ENCODE measurements at regions not wholly inside any gene's neighbourhood (a gene's known extent, or its start where the extent isn't known, plus 50 kb on each side); places are given as distances from the start of the nearest gene placed in this dataset.
"Not testable (repeated sequence)": the region's sequence is repeated elsewhere in the genome, so short reads cannot be mapped to it uniquely, and the experiment has no call there.

DNA sequence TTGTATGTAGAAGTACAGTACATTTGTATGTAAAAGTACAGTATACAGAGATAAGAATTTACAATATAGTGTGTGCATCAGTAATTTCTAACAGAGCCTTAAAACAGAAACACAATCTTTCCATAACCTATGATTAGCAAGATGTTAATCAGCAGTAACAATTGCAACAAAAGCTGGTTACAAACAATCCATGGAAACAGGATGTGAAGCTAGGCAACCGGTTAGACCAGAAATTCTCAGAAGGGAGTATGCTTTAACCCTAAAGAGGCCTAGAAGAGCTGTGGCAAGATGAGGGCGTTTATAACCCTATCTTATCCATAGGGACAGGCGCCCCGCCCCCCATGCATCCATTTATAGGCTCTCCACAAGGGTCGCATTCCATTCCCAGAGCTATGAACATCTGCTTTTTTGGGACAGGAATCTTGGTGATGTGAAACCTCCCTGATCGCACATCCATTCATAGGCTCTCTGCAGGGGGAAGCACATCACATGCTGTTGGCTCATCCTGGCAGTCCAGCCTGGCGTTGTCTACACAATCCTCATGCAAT lies 180.3 kb downstream of the PDGFRA start:
- not testable (repeated sequence) for DNase-seq

DNA sequence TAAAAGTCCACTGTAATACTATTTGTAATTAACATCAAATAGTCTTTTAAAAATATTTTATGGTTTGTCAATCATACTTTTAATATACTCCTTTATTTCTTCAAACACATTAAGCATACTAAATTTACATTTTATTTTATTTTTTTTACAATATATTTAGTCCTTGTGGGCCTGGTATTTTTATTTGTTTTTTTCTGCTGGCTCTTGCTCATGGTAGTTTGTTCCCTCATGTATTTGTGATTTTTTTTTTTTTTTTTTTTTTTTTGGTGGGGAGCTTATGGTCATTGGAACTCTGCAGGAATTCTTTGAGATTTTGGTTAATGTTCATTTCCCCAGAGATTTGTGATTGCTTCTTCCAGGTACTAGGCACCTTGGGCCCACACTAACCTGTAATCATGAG lies 185.5 kb downstream of the PDGFRA start:
- DNase-seq = no peak

DNA sequence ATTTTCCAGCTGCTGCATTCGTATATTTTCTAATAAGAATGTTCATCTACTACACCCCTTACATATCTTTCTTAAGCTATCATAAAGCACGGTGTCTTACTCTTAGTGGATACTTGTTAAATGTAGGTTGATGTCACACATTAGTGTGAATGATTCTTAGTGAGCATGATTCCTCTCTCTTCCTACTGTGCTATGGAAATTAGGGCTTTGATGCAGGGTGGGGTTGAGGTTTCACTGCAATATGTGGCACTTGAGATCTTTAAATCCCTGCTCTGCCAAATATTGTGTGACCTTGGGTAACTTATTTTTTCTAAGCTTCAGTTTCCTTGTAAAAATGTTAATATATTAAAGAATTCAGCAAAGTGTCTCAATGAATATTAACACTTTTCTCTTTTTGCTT lies 188.4 kb downstream of the PDGFRA start:
- no peak for DNase-seq

DNA sequence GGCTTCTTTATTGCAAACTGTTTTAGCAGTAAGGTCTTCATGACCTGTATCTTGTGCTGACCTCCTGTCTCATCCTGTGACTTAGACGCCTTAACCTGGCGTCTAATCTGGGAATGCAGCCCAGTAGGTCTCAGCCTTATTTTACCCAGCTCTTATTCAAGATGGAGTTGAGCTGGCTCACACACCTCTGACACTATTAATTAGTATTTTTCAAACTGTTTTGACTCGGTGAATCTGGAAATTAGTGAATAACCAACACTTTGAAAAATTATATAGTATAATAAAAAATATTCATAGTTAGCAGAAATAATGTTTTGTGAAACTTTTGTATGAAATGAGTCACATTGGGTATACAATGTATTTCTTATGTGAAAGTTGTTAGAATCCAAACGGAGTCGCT lies 189.4 kb downstream of the PDGFRA start:
- no peak for DNase-seq

DNA sequence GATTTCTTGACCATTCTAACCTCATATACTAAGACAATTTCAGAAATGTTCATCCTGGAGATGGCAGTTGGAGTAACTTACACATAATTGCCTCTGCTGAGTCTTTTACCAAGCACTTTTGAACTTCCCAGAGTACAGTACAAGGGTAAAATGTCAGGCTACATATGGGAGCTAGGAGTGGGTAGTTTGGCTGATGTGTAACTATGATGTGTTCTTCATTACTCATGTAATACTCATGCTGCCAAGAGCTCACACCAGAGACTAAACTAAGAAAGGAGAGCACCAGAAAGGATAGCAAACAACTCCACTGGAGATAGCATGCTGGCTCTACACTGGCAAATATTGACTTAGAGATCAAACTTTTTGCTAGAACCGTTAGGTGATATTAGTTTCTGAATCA lies 194.0 kb downstream of the PDGFRA start:
- DNase-seq = no peak

DNA sequence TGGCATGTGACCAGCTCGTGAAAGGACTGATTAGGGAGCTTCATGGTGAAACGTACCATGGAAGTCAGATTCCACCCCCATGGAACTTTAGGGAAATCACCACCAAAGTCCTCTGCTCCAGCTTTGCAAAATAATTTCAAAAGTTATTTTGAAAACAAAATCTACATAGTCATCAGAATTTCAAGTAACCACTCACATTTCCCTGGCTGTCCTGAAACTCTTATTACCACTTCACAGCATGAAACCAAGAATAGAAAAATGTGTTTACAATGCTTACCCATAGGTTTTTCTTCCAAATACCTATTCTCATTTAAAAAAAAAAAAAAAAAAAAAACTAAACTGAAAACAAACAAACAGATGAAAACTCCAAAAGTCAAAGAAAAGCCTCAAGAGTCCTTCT lies 198.7 kb downstream of the PDGFRA start:
- no peak for DNase-seq

DNA sequence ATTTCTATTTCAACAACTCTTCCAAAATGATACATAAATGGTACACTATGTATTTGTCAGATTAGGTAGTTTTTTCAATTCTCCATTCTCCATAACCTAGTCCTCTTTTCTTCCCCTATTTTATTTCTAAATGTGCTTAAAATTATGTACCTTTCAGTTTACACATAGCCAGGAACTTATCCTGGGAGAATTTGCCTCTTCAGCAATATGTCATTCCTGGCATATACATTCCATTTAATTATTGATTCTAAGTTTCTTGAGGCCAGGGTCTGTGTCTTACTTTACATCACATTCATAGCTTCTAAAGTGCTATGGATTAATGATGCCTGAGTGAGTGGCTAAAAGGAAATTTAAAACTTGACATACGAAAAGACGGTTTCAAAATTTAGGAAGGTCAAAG lies 199.8 kb downstream of the PDGFRA start:
- DNase-seq = no peak

DNA sequence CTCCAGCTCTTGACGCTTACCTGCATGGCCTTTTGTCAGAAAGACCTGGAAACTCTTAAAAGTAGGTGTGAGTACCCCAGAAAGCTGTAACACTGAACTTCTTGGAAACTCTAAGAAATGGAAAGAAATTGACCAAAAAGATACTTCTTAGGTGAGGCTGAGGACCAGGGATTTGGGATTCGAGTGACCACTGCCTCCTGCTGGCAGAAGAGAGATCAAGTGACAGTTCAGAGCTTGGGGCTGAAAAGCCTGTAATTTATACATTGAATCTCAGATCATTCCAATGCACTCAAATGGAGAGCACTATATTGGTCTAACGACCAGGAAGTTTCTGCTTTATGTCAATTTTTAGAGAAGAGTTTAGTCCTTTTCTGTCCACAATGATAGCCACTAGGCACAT lies 204.6 kb downstream of the PDGFRA start:
- DNase-seq = no peak

DNA sequence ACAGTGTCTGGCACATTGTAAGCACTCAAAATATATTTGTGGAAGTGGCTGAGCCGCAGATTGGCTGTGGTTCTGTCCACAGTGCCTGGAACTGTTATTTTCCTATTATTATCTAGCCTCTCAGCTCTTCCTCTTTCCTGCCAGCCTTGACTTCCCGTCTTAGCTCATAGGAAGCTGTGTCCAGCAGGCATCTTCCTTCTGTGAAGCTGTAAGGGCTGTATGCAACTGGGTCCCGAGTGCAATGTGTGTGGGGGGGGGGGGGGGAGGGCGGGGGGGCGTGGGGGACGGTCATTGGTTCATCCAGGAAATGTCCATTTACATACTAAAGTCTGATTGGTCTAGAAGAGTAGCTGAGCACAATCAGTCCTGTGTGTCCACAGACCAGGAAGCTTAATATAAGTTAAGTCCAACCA lies 210.7 kb downstream of the PDGFRA start:
- peak in 1 of 2 donors; percentile 32 for DNase-seq

DNA sequence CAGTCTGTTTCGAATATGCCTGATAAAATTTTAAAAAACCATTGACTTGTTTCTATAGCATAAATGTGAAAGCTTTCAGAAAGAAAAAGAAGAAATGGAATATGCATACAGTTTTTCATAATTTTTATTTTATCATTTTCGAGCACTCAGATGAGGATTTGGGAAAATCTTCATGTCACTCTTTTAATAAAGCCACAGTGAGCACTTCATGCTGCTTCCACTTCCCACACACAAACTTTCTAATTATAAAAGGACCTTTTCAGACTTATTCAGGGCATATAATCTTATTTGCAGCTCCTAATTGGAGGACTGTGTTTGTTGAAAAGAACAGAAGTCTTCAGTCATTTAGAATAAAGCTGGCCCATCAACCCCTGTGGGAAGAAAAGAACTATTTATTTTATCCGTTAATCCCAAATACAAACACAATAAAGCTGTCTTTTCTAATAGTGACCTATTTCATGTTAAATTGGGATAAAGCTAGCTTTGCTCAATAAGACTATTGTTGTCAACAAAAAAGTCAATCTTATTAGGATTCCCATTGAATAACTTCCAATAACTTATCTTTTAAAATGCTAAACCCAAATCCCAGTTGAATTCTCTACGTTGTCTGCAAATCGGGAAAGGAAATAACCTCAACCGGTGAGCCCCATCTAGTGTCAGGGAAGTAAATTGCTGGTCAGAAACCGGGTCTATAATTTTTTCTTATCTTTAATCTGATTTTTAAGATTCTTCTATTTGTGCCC lies 211.5 kb downstream of the PDGFRA start:
- no peak for DNase-seq

DNA sequence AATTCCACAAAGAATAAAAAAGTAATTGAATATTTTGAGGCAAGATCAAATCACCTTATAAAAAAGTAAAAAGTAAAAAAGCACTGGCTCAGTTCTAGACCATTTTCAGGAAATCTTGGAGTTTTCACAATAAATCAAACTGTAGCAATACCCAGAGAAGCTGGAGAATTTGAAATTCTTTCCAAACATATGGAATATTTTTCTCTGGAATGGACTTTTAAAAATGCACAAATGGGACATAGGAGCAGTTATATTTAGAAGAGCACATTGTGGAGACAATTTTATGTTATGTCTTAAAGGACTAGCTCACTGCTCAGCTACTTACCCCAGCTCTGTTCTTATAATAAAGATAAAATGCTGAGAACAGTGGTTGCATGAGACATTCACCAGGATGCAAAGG lies 211.9 kb upstream of the KIT start:
- no peak for DNase-seq

DNA sequence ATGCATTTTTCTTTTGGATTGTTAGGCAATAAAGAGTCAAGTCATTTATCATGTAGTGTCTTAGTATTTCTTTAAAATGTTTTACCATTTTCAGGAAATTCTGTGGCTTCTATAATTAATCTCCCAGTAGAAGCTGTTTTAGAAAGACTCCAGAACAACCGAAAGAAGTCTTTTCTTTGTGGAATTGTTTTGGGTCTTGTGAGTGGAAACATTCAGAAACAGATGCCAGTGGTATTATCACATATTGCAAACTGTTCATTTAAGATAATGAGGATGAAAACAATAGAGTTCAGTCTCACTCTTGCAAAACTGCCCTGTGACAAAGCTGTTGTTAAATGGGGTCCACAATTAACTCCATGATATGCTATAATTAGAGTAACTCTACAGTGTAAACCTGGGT lies 211.2 kb upstream of the KIT start:
- DNase-seq = no peak

DNA sequence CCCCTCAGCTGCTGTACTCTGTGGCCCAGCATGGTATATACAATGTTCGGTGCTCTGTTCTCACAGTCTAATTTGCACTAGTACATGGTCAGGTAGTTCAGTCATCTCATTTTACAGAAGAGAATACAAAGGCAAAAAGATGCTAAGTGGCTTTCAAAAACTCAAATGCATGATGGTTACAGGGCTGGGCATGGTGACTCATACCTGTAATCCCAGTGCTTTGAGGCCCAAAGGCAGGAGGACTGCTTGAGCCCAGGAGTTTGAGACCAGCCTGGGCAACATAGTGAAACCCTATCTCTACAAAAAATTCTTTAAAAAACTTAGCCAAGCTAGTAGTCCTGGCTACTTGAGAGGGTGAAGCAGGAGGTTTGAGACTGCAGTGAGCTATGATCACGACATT lies 210.5 kb upstream of the KIT start:
- DNase-seq = no peak

DNA sequence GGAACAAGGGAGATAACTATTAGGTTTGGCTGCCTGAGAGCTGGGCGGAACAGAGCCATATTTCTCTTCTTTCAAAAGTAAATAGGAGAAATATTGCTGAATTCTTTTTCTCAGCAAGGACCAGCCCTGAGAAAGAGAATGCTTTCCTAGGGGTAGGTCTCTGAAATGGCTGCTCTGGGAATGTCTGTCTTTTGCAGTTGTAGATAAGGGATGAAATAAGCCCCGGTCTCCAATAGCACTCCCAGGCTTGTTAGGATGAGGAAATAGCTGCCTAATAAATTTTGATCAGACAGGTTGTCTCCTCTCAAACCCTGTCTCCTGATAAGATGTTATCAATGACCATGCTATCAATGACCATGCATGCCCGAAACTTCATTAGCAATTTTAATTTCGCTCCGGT lies 207.8 kb upstream of the KIT start:
- DNase-seq = no peak

DNA sequence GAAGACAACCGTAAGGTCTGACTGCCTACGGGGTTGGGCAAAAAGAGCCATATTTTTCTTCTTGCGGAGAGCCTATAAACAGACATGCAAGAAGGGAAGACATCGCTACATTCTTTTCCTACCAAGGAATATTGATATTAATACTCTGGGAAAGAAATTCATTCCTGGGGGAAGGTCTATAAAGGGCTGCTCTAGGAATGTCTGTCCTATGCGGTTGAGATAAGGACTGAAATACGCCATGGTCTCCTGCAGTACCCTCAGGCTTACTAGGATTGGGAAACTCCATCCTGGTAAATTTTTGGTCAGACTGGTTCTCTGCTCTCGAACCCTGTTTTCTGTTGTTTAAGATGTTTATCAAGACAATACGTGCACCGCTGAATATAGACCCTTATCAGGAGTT lies 190.8 kb upstream of the KIT start:
- DNase-seq = not testable (repeated sequence)

DNA sequence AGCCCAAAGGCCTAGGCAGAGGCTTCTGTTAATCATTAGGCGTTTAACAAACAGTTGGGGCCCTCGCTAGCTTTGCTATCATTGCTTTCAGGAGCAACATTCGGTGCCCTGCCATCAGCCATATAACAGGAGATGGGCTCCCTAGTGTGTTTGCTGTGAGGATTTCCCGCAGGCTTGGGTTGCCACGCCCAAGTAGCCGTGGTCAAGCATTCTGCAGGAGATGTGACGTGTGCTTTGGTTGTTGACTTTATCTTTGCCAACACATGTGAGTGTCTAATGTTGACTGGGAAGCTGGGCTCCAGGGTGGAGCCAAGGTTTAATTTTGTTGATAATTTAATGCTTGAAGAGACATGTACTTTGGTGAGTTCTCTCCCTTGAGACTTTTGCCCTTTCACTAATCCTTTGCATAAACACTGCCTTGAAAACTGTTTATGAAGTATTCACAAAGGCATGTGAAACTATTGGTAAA lies 184.6 kb upstream of the KIT start:
- DNase-seq = no peak

DNA sequence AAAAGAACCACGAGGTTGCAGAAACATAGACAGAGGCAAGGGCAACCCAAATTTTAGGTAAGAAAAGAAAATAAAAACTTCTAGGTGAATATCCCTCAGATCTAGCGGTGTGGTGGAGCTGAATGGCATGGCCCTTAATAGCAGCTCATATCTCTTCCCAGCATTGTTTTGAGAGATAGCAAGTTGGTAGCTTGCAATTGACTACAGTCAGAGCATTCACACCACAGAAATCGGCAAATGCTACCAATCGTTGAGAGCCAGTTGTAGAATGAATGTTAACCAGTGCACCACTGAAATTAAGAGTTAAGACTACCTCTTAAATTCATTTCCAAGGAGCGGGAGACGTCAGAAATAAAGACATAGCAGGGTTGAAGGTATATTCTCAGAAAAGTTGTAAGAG lies 184.0 kb upstream of the KIT start:
- DNase-seq = no peak

DNA sequence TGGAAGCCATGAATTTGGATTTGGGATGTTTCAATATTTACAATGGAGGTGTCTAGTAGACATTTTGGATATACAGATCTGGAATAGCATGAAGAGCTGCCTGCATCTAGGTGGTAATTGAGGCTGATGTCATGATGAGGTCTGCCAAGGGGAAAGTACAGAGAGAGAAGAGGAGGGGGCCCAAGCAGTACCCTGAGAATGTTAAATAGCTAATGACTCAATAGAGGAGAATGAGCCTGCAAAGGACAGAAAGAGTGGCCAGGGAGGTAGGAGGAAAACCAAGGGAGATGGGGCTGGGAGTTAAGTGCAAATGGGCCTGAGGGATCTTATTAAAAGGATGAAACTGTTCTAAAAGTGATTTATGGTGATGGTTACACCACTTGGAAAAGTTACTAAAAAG lies 182.2 kb upstream of the KIT start:
- DNase-seq = no peak

DNA sequence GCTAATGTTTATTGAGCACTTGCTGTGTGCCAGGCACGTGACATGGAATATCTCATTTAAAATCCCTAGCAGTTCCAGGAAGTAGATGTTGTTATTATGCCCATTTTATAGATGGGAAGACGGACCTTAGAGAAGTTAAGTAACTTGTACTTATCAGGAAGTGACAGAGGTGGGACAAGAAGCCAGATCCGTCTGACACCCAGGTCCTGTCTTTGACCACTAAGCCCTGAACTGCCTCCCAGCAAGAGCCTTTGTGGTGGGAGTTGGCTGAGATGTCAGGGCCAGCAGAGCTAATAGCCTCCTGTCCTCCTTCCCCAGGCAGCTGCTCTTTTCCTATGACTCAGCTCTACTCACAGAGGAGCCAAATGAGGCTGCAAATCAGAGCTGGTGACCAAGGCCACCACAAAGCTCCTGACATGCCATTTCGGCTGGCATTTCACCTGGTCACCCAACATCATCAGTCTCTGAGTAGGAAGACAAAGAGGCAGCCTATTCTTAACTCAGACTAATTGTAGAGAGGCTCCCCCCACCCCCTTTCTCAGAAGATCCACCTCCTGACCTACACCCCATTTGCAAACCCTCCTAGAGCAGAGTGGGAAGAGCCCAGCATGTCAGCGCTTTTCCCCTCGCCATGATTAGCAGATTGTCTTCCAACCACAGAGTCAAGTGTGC lies 175.1 kb upstream of the KIT start:
- DNase-seq = no peak

DNA sequence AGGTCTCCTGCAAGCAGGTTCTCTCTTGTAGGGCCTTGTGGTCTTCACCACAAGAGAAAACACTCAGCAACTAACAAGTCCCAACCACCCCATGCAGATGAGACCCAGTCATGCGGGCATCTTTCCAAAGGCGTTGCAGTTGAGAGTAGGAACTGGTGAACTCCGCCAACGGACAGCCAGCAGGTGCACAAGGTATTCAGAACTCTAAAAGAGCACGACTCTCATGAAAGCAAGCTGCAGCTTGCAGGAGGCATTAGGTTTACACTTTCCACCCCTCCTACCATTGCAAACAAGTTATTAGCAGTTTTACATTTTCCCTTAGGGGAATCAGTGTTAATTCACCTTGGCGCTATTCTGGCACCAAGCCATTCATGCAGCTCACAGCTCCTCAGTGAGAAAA lies 173.4 kb upstream of the KIT start:
- no peak for DNase-seq

DNA sequence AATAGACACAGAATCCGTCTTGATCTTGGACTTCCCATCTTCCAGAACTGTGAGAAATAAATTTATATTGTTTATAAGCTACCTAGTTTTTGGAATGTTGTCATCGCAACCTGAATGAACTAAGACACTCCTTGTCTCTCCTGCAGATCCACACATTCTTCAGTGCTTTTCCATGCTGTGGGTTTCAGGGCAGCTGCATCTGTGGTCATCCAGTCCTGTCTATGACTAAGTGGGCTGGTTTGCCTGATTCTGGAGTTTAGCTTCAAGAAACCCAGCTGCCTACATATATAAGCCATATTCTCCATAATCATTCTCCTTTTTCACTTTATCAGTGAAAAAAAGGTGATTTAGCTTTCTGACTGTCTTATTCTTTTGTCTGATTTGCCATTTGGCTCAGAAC lies 170.3 kb upstream of the KIT start:
- no peak for DNase-seq

DNA sequence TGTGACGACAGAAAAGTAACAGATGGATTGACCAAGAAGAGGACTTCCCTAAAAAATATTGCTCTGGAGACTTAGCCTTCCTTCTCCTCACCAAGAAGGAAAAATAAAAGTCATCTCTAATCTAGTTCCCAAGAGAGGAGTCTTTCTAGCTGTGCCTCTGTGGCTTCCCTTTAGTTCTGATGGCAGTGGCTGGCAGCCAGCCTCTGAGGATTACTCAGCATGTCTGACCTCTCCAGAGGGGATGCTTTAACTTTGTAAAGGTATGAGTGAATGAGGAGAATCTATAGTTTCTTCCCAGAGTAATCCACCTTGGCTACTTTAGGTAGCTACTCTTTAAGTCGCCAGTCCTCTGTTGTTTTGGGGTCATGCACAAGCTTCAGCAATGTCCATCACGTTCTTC lies 163.9 kb upstream of the KIT start:
- DNase-seq = no peak

DNA sequence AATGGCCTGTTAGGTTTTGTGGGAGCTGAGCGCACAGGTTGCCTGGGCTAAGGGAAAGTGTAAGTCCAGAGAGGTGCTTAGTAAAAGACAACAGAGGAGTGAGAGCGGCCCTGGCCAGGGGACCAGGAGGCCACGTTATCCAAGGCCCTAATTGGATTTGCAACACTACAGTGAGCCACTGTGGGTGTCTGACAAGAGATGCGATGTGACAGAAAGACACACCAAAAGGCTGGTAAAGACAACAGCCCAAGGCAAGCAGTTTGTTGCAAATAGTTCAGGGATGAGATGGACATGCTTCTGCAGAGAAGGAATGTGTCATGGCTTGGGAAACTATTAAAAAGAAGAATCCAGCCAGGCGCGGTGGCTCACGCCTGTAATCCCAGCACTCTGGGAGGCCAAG lies 162.7 kb upstream of the KIT start:
- no peak for DNase-seq

DNA sequence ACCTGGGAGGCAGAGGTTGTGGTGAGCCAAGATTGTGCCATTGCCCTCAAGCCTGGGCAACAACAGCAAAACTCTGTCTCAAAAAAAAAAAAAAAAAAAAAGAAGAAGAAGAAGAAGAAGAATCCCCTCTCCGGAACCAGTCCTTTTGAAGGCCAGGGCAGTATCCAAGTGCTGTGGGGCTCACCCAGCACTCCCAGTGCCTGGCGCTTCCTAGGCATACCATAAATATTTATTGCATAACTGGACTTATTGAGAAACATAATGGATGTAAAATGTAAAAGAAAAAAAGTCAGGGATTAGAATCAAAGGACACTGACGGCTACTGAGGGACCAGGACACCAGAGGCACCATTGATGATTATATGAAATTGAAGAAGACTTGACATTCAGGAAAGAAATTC lies 162.1 kb upstream of the KIT start:
- no peak for DNase-seq

DNA sequence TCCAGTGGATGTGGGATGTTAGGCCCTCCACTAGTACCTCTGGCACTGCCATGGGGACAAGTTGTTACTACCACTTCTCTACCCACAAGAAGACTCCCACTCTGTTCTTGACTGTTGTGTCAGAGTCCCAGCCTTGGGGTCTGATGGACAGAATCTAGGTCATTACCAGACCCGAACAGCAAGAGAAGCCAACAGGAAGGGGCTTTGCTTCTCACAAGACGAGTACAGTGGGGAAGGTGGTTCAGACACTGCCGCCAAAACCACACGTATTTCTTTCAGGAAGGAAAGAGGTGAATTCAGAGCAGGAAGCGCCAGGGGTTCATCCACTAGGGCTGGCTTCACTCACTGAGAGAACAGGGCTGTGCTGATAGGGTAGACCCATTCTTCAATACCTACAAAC lies 161.3 kb upstream of the KIT start:
- DNase-seq = no peak
